Adrenal gland (tissue), 9 donors: ENCODE measurements at regions not wholly inside any gene's neighbourhood (a gene's known extent, or its start where the extent isn't known, plus 50 kb on each side); places are given as distances from the start of the nearest gene placed in this dataset.

Experiments
- DNase-seq, 7 donors: peaks; one replicate each; pipeline ENCODE4 v3.0.0-alpha.2; 2019 to 2020
- H3K27ac ChIP-seq, 5 donors: fragments of 200-600 bp; sonication (generic) in 4 of 5; 1 replicate in 3 of 5; 2 replicates in 2 of 5; pipeline versions ENCODE4 v1.5.1 to v1.8.0; 2016 to 2020; ENCODE audit warnings: mild to moderate bottlenecking in 1 of 5
- H3K27me3 ChIP-seq: fragments of 200-600 bp; 2 replicates; pipeline ENCODE4 v1.8.0; 2021
- H3K36me3 ChIP-seq, 2 donors: fragments of 200-600 bp; replicated peaks in 1 of 2; 1 replicate in 1 of 2; 2 replicates in 1 of 2; pipeline versions ENCODE4 v1.5.1 to v1.8.0; 2018 to 2022
- H3K4me1 ChIP-seq, 2 donors: fragments of 200-600 bp; replicated peaks in 1 of 2; 1 replicate in 1 of 2; 2 replicates in 1 of 2; pipeline versions ENCODE4 v1.5.1 to v1.8.0; 2018 to 2021
- H3K4me3 ChIP-seq, 4 donors: fragments of 200-600 bp; sonication (generic) in 3 of 4; one replicate each; pipeline ENCODE4 v1.5.1; 2016 to 2018
- H3K9me3 ChIP-seq, 3 donors: fragments of 200-600 bp; sonication (generic) in 1 of 3; replicated peaks in 1 of 3; 1 replicate in 2 of 3; 2 replicates in 1 of 3; pipeline versions ENCODE4 v1.5.1 to v1.8.0; 2016 to 2021
- CTCF ChIP-seq, 6 experiments: fragments of 450-650 bp in 4 of 6; fragments of 200-600 bp in 2 of 6; sonication (generic) in 1 of 6; IDR thresholded peaks; 1 replicate in 5 of 6; 2 replicates in 1 of 6; pipeline versions ENCODE4 v1.5.1 to v1.8.0; 2016 to 2021; ENCODE audit warnings: antibody characterized with exemption in 6 of 6, mild to moderate bottlenecking in 2 of 6, moderate library complexity in 1 of 6
- POLR2A ChIP-seq, 2 donors: fragments of 450-650 bp; IDR thresholded peaks; one replicate each; pipeline ENCODE4 v1.6.1; 2017; ENCODE audit warnings: antibody characterized with exemption in 2 of 2, mild to moderate bottlenecking in 2 of 2, moderate library complexity in 1 of 2
- WGBS, 4 donors: extraction: QIAGEN DNeasy Blood & Tissue Kit in 2 of 4; methylation state at CpG; one replicate each; pipeline versions ENCODE4 v1.1.5 to v1.1.7; 2013 to 2017; 5-methylcytosine and 5-hydroxymethylcytosine counted together
- intact Hi-C, 2 donors: fragments of 100-400 bp; cut with DNase I; formaldehyde crosslinking; loops; one replicate each; pipeline versions ENCODE4 v1.14.1 to v1.15.0; 2022 to 2023
- donor health status: healthy with polysubstance abuse.
- donor health status: Bipolar disorder and iron deficiency.
- donor health status: DM: yes; HTN: yes; CAD: no.
- donor health status: DM: no; HTN: no; CAD: no.
- donor health status: DM: no; HTN: no; CAD: no.

- peaks cover 0 to 8% of the 10 kb centered on the region in 2 donors for H3K4me1 ChIP-seq
- TF ChIP-seq CTCF (IDR thresholded peaks at IDR 0.05) = no peak
- H3K4me3 ChIP-seq = no peak overlapping the region
- H3K27ac ChIP-seq = no peak overlapping the region
- H3K27me3 ChIP-seq = no peaks in the 10 kb centered on the region
- intact Hi-C loops = no loop called here
- H3K9me3 ChIP-seq = no peaks in the 10 kb centered on the region
- DNase-seq = peak in 2 of 7 donors; percentile 7 to 63
- 41 to 46% (median 42%) methylated on average over 15 of the region's 15 CpGs for WGBS, 4 donors
- no peaks in the 10 kb centered on the region for H3K36me3 ChIP-seq
Observed at GRCh38 chr7:33754933-33755928, 150.1 kb upstream of the BMPER start.

GRCh38 chr7:33757050-33757449 lies 148.3 kb upstream of the BMPER start:
- DNase-seq = peak in 3 of 7 donors; percentile 15 to 58 (median 27)
- H3K36me3 ChIP-seq = no peaks in the 10 kb centered on the region
- intact Hi-C loops = no loop called here
- H3K27ac ChIP-seq = no peak overlapping the region
- TF ChIP-seq CTCF (IDR thresholded peaks at IDR 0.05) (no peak), POLR2A (IDR thresholded peaks at IDR 0.05) (no peak)
- WGBS, 4 donors = 72 to 78% (median 72%) methylated on average over 7 of the region's 7 CpGs
- H3K27me3 ChIP-seq = no peaks in the 10 kb centered on the region
- peaks cover 0 to 8% of the 10 kb centered on the region in 2 donors for H3K4me1 ChIP-seq
- H3K9me3 ChIP-seq = no peaks in the 10 kb centered on the region
- H3K4me3 ChIP-seq = no peak overlapping the region

GRCh38 chr7:33757563-33758165 lies 147.7 kb upstream of the BMPER start:
- H3K27ac ChIP-seq = no peak overlapping the region
- TF ChIP-seq POLR2A (IDR thresholded peaks at IDR 0.05) (no peak), CTCF (IDR thresholded peaks at IDR 0.05) (peak; percentile 34 to 75 (median 61))
- H3K27me3 ChIP-seq = no peaks in the 10 kb centered on the region
- 24 to 29% (median 25%) methylated on average over 4 of the region's 4 CpGs for WGBS, 4 donors
- peak in 6 of 7 donors; percentile 23 to 66 (median 48) for DNase-seq
- intact Hi-C loops = no loop called here
- H3K4me3 ChIP-seq = no peak overlapping the region
- no peaks in the 10 kb centered on the region for H3K9me3 ChIP-seq
- peaks cover 0 to 8% of the 10 kb centered on the region in 2 donors for H3K4me1 ChIP-seq
- H3K36me3 ChIP-seq = no peaks in the 10 kb centered on the region

- intact Hi-C loops = loop anchor here in 1 of 2 donors (5.0 to 10.0 kb wide), 2 partner anchors 135 to 172 kb away; no protein-coding TSS in a partner anchor
- TF ChIP-seq CTCF (IDR thresholded peaks at IDR 0.05) = no peak
- 88 to 98% (median 93%) methylated on average over 3 of the region's 3 CpGs for WGBS, 4 donors
Observed at GRCh38 chr7:33760146-33760545, 145.2 kb upstream of the BMPER start.

More at GRCh38 chr7:33760146-33760545, 145.2 kb upstream of the BMPER start:
- DNase-seq = no peak
- H3K4me3 ChIP-seq = no peak overlapping the region
- H3K4me1 ChIP-seq = peaks cover 0 to 15% of the 10 kb centered on the region in 2 donors
- H3K36me3 ChIP-seq = no peaks in the 10 kb centered on the region
- H3K27me3 ChIP-seq = no peaks in the 10 kb centered on the region
- no peaks in the 10 kb centered on the region for H3K9me3 ChIP-seq
- no peak overlapping the region for H3K27ac ChIP-seq
